NCI-H1694 (cell line): ENCODE measurements at regions not wholly inside any gene's neighbourhood (a gene's known extent, or its start where the extent isn't known, plus 50 kb on each side); places are given as distances from the start of the nearest gene placed in this dataset.
A peak's percentile ranks its signal among the peaks of the same experiment; 100 is the strongest.
"Not testable (repeated sequence)": the region's sequence is repeated elsewhere in the genome, so short reads cannot be mapped to it uniquely, and the experiment has no call there.

ENCODE experiments used
- DNase-seq: peaks from one replicate; lab custom pipeline; 2025; lab: John Stamatoyannopoulos, UW

DNA sequence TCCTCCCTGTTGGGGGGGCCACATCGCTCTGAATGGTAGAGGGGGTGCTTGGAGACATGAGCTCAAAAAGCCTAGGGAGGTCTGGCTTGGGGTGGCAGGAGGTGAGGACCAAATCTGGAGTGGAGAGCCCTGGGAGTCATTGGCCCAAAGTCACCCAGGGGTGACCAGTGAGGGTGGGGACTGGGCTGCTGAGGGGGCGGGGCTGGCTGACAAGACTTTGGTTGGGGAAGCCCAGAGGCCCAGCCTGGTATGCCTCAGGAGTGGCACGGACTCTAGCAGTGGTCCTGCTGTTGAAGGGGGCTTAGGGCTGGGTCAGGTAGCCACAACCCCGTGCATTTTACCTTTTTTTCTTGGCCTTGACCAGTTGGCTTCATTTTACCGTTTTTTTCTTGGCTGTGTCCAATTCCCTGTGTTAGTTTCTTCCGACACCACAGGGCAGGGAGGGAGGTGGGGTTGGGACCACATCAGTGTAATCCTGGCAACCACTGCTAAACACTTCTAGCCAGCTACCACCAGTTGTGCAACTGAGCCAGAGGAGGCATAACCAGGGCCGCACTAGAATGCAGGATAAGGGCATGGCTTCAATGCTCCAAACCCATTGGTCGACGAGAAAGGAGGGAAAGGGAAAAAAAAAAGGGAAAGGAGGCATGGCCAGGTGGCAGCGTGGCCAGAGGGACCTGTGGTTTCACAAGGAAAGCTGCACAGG lies 105.3 kb upstream of the C2CD4B start:
- DNase-seq: no peak

DNA sequence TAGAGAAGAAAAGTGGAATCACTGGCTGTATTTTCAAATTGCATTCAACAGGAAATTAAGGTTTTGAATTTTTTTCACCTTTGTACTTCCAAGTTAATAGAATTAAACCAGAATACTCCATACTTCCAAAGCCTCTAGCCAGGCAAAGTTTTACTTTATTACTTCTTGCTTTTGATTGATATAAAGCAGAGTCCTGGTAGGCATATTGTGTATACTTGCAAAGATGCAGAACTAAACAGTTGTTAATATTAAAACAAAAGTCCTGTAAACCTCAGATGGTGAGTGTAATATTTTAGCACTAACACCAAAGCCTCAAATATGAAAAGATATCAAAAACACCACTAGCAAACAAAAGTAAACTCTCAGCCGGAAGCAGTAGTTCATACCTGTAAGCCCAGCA lies 107.2 kb upstream of the C2CD4B start:
- DNase-seq: no peak

DNA sequence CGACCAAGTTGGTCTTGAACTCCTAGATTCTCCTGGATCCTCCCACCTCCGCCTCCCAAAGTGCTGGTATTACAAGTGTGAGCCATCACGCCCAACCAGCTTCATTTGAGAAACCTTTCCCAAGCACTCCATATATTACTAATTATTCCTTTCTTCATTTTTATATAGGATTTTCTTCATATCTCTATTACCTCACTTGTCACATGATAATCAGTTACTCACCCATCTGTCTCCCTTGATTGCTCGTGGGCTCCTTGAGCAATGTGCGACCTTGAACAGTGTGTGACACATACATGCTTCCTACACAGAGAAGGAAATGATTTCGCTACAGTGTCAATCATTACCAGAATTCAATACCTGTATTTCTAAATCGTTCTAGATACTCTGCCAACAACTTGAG lies 110.7 kb upstream of the C2CD4B start:
- no peak for DNase-seq

- no peak for DNase-seq
Measured at GRCh38 chr15:62277816-62278394, 112.8 kb upstream of the C2CD4B start.

DNA sequence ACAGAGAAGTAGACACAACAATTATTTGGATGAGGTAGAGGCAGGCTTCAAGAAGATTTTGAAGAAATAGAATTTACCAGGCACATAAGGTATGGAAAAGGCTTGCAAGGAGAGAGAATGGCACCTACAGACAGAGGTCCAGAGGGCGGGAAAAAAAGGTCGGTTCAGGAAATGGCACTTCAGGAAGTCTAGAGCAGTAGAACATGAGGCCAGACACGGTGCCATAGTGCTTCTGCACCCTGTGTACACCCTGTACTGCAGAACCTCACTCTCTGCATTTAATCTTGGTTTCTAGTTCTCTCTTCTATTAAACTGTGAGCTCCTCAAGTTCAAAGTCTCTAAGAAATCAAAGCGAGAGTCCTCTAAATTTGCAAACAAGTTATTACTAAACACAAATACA lies 113.4 kb upstream of the C2CD4B start:
- no peak for DNase-seq

DNA sequence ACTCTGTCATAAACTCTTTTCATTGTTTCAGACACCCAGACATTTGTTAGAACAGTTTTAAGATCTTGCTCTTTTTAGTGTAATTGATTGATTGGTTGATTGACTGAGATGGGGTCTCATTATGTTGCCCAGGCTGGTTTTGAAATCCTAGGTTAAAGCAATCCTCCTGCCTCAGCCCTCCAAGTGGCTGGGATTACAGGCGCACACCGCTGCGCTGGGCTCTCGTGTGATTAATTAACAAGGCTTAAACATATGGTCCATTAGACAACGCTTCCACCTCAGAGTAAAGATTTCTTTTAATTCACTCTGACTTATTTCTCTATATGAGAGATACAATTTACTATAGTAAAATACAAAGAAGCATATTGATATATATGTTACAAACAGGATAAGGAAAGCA lies 114.0 kb upstream of the C2CD4B start:
- DNase-seq: no peak

- DNase-seq: no peak
Measured at GRCh38 chr15:62280625-62281024, 115.5 kb upstream of the C2CD4B start.

DNA sequence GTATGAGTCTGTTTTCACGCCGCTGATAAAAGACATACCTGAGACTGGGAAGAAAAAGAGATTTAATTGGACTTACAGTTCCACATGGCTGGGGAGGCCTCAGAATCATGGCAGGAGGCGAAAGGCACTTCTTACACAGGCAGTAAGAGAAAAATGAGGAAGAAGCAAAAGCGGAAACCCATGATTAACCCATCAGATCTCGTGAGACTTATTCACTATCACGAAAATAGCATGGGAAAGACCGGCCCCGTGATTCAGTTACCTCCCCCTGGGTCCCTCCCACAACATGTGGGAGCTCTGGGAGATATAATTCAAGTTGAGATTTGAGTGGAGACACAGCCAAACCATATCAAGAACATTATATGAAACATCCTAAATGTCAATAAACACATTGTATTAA lies 116.7 kb upstream of the C2CD4B start:
- DNase-seq: not testable (repeated sequence)

- DNase-seq: no peak
Measured at GRCh38 chr15:62287066-62287857, 122.2 kb upstream of the C2CD4B start.

DNA sequence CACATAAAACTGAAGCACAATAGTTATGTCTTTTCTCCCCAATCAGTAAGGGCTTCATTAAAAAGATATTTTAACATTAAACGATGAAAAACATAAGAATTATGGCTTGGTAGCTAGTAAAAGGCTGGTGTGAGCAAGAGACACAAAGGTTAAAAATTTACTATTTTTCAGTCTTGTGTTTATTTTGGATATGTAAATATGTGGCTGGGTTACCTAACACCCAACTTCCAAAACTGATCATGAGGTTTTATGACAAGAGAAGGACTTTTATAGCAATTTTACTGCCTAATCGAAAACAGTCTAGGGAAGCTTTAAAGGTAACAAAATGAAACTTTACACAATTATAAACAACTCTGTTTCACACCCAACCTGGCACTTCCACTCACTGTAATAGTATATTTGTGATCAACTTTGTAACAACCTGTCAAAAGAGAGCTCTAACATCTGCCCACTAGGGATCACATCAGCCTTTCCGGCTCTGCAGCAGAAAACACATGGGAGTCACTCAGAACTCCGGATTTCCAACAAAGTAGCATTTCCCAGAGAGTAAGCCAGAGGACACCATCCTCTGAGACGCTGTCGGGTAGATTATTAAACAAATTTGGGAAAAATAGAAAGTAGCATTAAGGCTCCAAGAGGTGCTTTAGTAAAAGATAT lies 123.4 kb upstream of the C2CD4B start:
- no peak for DNase-seq

- DNase-seq: no peak
Measured at GRCh38 chr15:62291262-62291661, 126.2 kb upstream of the C2CD4B start.

DNA sequence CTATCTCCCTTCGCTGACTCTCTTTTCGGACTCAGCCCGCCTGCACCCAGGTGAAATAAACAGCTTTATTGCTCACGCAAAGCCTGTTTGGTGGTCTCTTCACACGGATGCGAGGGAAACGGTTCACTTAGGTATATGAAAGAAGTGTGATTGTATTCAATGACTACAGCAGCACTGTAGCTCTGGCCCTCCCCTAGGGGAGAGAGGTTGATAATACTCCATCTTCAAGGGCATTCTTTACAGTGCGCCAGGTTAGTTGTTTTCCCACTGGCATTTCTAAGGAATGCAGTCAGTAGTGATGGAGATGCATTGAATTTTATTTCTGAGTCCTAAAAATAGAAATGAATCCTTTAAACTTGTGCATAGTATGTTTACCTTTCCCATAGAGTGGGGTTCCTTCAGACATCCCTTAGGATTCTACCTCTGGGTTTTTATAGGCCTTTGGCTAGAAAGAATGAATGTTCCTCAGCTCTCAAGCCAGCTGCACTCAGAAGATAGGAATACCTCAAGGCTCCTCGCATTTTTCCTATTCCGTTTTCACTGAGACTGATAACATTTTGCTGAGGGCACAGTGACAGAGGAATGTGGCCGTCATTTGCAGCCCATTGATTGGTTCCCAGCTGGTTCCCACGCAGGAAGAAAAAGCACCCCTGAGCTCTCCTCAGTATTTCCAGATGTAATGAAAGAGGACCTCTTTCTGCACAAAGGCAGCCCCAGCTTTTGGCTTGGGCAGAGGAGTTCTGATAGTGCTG lies 131.8 kb upstream of the C2CD4B start:
- no peak for DNase-seq

DNA sequence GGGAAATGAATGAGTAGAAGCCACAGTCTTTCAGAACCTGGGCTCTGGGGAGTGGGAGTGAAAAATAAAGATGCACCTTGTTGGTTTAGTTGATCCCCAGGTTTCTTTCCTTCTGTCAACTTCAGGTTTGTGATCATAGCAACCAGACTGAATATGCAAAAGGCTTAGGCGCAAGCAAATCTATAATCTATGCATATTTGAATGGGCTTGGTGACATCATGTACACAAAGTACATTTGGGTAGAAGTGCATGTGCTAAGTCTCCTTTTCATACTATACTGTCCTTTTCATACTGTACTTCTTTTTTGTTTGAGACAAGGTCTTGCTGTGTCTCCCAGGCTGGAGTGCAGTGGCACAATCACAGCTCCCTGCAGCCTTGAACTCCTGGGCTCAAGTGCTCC lies 132.4 kb upstream of the C2CD4B start:
- DNase-seq: no peak

DNA sequence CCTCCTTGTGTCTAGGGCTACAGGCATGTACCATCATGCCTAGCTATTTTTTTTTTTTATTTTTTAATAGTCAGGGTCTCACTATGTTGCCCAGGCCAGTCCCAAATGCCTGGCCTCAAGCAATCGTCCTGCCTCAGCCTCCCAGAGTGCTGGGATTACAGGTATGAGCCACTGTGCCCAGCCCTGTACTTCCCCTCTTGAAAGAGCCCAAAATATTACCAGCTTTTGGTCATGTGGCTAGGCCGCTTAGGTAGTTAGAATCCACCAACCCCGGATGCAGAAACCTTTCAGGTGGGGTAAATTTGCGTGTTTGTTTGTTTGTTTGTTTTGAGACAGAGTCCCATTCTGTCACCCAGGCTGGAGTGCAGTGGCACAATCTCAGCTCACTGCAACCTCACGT lies 132.8 kb upstream of the C2CD4B start:
- DNase-seq: no peak

DNA sequence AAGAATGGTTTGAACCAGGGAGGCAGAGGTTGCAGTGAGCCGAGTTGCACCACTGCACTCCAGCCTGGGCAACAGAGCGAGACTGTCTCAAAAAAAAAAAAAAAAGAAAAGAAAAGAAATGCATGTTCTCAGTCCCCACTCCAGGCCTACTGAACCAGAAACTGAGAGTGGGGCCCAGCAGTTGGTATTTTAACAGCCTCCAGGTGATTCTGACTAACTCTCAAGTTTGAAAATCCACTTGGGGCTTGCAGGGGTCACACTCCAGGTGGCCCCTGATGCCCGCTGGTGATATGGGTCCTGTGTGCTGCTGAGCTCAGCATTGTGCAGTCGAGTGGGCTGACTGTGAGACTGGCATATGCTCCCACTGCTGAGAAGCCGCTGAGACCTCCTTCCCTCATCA lies 133.7 kb upstream of the C2CD4B start:
- no peak for DNase-seq

DNA sequence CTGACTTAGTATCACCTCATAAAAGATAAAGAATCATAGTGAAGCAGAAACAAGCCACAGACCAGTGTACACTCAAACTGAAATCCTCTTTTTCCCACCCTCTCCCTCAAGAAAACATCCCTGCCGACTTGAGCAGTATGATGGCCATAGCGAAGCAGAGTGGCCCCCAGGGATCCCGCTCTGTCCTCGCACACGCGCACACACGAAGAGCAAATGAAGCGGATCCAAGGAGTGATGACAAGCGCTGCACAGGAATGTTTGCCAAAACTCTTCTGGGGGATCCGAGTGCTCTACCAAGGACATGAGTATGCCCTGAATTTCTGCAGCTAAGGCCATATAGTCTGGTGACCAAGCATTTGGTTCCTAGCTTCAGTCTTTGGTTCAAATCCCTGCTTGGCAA lies 134.5 kb upstream of the C2CD4B start:
- DNase-seq: no peak

DNA sequence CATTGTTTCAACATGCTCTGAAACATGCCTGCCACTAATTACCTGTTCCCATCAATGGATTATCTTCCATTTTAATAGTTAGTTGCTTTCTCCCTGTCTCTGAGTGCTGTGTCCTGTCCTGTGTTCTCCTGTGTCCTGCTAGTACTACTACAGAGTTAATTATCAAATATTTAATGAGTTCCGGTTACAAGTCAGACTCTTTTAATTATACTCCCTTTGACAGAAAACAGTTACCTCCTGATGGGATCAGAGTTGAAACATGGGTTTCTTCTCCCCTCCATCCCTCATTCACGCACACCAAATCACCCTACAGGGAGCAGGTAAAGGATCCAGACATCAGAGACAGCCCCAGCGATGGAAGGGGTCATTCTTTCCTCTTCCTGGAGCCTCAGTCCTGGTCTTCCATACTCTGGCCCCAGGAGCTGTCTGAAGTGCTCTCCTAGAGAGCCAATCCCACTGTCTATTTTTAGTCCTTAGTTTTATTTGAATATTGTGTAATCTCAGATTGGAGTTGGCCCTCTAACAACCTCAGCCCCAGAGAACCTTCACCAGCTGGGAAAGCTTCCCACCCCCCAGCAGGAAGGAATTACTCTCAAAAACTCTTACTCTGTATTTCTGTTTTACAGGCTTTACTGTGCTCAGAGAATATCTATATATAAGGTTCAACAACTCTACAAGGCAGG lies 137.0 kb upstream of the C2CD4B start:
- DNase-seq: no peak

DNA sequence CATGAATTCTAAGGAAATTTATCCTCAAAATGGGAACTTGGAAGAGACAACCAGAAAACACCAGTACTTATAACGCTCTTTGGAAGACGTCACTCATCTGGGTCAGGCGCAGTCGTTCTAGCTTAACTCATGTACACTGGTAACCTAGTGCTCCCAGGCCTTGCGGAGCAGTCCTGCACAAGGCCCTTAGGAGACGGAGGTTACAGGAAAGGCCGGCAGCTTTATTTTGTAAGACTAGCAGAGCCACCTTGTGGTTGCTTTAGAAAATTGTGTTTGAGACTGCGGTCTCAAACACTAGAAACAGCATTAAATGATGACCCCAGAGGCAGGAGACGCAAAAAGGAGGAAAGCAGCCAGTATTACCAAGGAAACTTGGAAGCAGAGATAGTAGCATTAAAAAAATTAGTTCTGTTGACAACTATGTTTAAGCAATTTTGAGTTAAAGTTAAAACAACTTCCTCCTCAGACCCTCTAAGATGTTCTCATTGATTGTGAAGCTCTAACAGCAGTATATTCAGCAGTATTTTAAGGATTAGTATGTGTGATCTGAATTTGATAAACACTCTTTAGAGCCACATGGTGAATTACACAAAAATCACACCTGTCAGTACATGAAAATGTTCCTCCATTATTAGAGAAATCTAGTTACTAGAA lies 141.9 kb upstream of the C2CD4B start:
- DNase-seq: peak; percentile 31

GRCh38 chr15:62307551-62307950 lies 142.5 kb upstream of the C2CD4B start:
- DNase-seq: no peak

- no peak for DNase-seq
Measured at GRCh38 chr15:62316413-62317060, 151.5 kb upstream of the C2CD4B start.
